ENCODE measurements at regions not wholly inside any gene's neighbourhood (a gene's known extent, or its start where the extent isn't known, plus 50 kb on each side); places are given as distances from the start of the nearest gene placed in this dataset.

GRCh38 chr22:48957987-48958321 is 869.7 kb downstream of the BRD1 start:
- Histone ChIP-seq H2AK5ac (ENCODE audit: low read depth, low read length) (no peak overlapping the region), H3K14ac (replicated peaks; ENCODE audit: low read depth, low read length) (no peak overlapping the region), H4K20me1 (ENCODE audit: insufficient read depth, low read length) (no peaks in the 10 kb centered on the region), H2BK120ac (ENCODE audit: low read depth, low read length) (no peak overlapping the region), H3K27ac (ENCODE audit: insufficient read depth, low read length) (no peak overlapping the region), H3K9ac (ENCODE audit: low read depth, low read length) (no peak overlapping the region), H2BK20ac (ENCODE audit: low read depth, low read length) (no peak overlapping the region), H3K4me3 (ENCODE audit: insufficient read depth, low read depth, low read length) (no peak overlapping the region), H4K91ac (ENCODE audit: insufficient read depth, low read depth, low read length) (no peak overlapping the region), H4K8ac (ENCODE audit: low read depth in 2 of 2, low read length in 2 of 2) (no peak overlapping the region), H3K36me3 (ENCODE audit: control insufficient read depth, insufficient read depth, low read length) (no peaks in the 10 kb centered on the region), H3K23ac (ENCODE audit: low read depth, low read length) (no peak overlapping the region), H3K4me1 (ENCODE audit: control insufficient read depth, insufficient read depth, low read length) (no peaks in the 10 kb centered on the region), H3K27me3 (ENCODE audit: control insufficient read depth, insufficient read depth, low read length) (no peaks in the 10 kb centered on the region), H4K5ac (ENCODE audit: low read depth, low read length) (no peak overlapping the region), H2AFZ (replicated peaks; ENCODE audit: low read length, poor library complexity) (no peak overlapping the region), H3K56ac (ENCODE audit: extremely low read depth, insufficient read depth, low read length) (no peak overlapping the region), H2BK15ac (ENCODE audit: low read depth, low read length) (no peak overlapping the region), H2BK5ac (ENCODE audit: low read depth, low read length, poor library complexity, severe bottlenecking) (no peak overlapping the region), H3K18ac (ENCODE audit: low read depth, low read length) (no peak overlapping the region), H3K4me2 (ENCODE audit: low read depth, low read length) (no peak overlapping the region), H2AK9ac (replicated peaks; ENCODE audit: low read depth, low read length, poor library complexity) (no peak overlapping the region), H3K79me1 (ENCODE audit: low read depth in 1 of 2, low read length in 2 of 2) (no peaks in the 10 kb centered on the region), H3K9me1 (ENCODE audit: insufficient read depth, low read length) (no peaks in the 10 kb centered on the region), H3K4ac (ENCODE audit: low read depth, low read length) (no peak overlapping the region), H3K9me3 (ENCODE audit: control insufficient read depth, insufficient read depth, low read length) (peaks cover 56% of the 10 kb centered on the region)
- no CpG with 5 or more reads among the region's 5 CpGs for WGBS, 2 experiments (ENCODE audit: extremely low coverage in 2 of 2, insufficient read length in 1 of 2)
- in situ Hi-C loops (cut with MboI; ENCODE audit: low sequenced_read_pairs) (loop anchor here (10.0 kb wide), 1 partner anchor 47 kb away; no protein-coding TSS in a partner anchor), intact Hi-C loops (cut with micrococcal nuclease) (no loop called here), dilution Hi-C loops (cut with HindIII; ENCODE audit: low sequenced_read_pairs, unreplicated experiment) (no loop called here)
- DNase-seq (no peak), ATAC-seq (ENCODE audit: low read depth) (no peak)
- ChIA-PET POLR2A (ENCODE audit: unreplicated experiment) (no interaction called here), CTCF (no interaction called here)
- BruUV-seq (replicated peaks): no TSS peak
- TF ChIP-seq MAZ (IDR thresholded peaks at IDR 0.05; ENCODE audit: borderline replicate concordance, low read depth, low read length): no peak

Measured in IMR-90 (cell line).